Activated CD4-positive, alpha-beta T cell treated with anti-CD3 and anti-CD28 coated beads for 36 hours (primary cell): ENCODE measurements at regions not wholly inside any gene's neighbourhood (a gene's known extent, or its start where the extent isn't known, plus 50 kb on each side); places are given as distances from the start of the nearest gene placed in this dataset.

Experiments used
- ATAC-seq: fragments of 200-7000 bp; cut with Tn5 transposase; one replicate; pipeline ENCODE4 v1.10.0; 2021; ENCODE audit warnings: mild to moderate bottlenecking, moderate library complexity
- CTCF ChIA-PET: fragments of 350-600 bp; sonication (Branson Sonifier 250); formaldehyde crosslinking; loops from one replicate; lab custom pipeline; 2021; ENCODE audit warnings: antibody characterized with exemption; lab: Charles Lee
- POLR2A ChIA-PET: fragments of 350-600 bp; sonication (Branson Sonifier 250); formaldehyde crosslinking; loops from one replicate; lab custom pipeline; 2021; ENCODE audit warnings: antibody characterized with exemption, inconsistent platforms; lab: Charles Lee
- DNase-seq: peaks from one replicate; pipeline ENCODE4 v3.0.0-alpha.2; 2020
- H3K27ac Mint-ChIP-seq: one replicate; pipeline ENCODE4 v1.8.0; 2021; ENCODE audit warnings: mixed read lengths
- H3K27me3 Mint-ChIP-seq: one replicate; pipeline ENCODE4 v1.8.0; 2021; ENCODE audit warnings: mixed read lengths
- H3K36me3 Mint-ChIP-seq: one replicate; pipeline ENCODE4 v1.8.0; 2021; ENCODE audit warnings: low read depth, mixed read lengths
- H3K4me1 Mint-ChIP-seq: one replicate; pipeline ENCODE4 v1.8.0; 2021; ENCODE audit warnings: mixed read lengths
- H3K4me3 Mint-ChIP-seq: one replicate; pipeline ENCODE4 v1.8.0; 2021; ENCODE audit warnings: mild to moderate bottlenecking, moderate library complexity, mixed read lengths
- H3K9me3 Mint-ChIP-seq: one replicate; pipeline ENCODE4 v1.8.0; 2021; ENCODE audit warnings: low read depth, mixed read lengths
- intact Hi-C, 2 experiments: fragments of 100-400 bp; cut with DNase I in 1 of 2; cut with micrococcal nuclease in 1 of 2; formaldehyde crosslinking; loops; one replicate each; pipeline versions ENCODE4 v1.14.2 to v1.15.1; 2022 to 2024; cut with DNase I, micrococcal nuclease

DNA sequence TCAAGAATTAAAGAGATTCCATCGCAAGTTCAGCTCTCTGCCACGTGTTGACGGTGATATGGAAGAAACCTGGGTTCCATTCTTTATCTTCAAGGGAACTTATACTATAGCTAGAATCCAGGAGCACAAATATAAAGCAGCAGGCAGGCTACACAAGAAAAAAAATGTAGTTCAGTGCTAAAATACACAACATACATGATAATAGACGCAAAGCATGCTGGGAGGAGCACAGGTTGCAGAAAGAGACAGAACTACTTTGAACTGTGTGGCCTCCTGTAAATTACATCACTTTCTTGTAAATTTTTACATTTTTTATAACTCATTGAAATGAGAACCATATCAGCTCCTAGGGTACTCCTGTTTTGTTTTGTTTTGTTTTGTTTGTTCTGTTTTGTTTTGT, 53.8 kb upstream of the RBM24 start:
- Mint-ChIP-seq H3K4me1 (no peaks in the 10 kb centered on the region), H3K27ac (no peak overlapping the region), H3K9me3 (no peaks in the 10 kb centered on the region), H3K36me3 (no peaks in the 10 kb centered on the region), H3K4me3 (no peak overlapping the region), H3K27me3 (peaks cover 4% of the 10 kb centered on the region)
- intact Hi-C loops: no loop called here
- no peak for DNase-seq
- ATAC-seq: no peak
- POLR2A ChIA-PET: no interaction called here
- CTCF ChIA-PET: no interaction called here
